Brain microvascular endothelial cell (primary cell): ENCODE measurements at regions not wholly inside any gene's neighbourhood (a gene's known extent, or its start where the extent isn't known, plus 50 kb on each side); places are given as distances from the start of the nearest gene placed in this dataset.

Source experiments
- DNase-seq: peaks from one replicate; pipeline ENCODE4 v3.0.0-alpha.2; 2020
- H3K27ac ChIP-seq: fragments of 250-450 bp; sonication (Bioruptor Pico); 2 replicates; pipeline ENCODE4 v1.5.1; 2020; ENCODE audit warnings: mild to moderate bottlenecking, moderate library complexity
- H3K27me3 ChIP-seq: fragments of 250-450 bp; sonication (Bioruptor Pico); replicated peaks from 2 replicates; pipeline ENCODE4 v1.5.1; 2020; ENCODE audit warnings: mild to moderate bottlenecking
- H3K36me3 ChIP-seq: fragments of 250-450 bp; sonication (Bioruptor Pico); replicated peaks from 2 replicates; pipeline ENCODE4 v1.5.1; 2020; ENCODE audit warnings: mild to moderate bottlenecking
- H3K4me3 ChIP-seq: 2 replicates; pipeline ENCODE4 v1.5.1; 2011; ENCODE audit warnings: low read depth, mild to moderate bottlenecking, control low read depth, low read length, moderate library complexity
- in situ Hi-C: cut with HindIII; loops from 2 replicates; pipeline ENCODE4 v1.10.0; 2017; ENCODE audit warnings: low sequenced_read_pairs, low pct_ligation_motif_present
- TF ChIP-seq, protein P1 (sequence below): IDR thresholded peaks from 2 replicates; pipeline ENCODE4 v1.5.1; 2011; ENCODE audit warnings: low read depth, mild to moderate bottlenecking, moderate library complexity, low read length, control low read depth, inconsistent platforms; ENCODE audit errors: missing control alignments

DNA sequence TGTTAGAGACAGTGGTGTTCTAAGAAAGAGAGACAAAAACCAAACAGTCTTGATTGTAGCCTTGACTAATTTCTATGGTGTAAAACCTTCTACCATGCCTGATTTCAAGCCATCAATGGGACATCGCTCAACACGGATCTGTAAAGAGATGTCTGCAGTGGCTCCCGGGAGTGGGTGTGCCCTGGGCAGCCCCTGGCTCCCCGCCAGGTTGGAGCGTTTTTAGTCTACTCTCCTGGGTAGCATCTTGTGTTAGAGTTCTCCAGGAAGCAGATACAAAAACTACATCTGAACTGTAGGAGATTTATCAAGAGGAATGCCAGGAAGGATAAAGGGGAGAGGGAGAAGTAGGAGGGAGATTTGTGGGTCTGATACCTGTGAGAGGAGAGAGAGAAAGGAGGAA lies 1212.9 kb downstream of the BCL11B start:
- TF ChIP-seq, protein P1, sequence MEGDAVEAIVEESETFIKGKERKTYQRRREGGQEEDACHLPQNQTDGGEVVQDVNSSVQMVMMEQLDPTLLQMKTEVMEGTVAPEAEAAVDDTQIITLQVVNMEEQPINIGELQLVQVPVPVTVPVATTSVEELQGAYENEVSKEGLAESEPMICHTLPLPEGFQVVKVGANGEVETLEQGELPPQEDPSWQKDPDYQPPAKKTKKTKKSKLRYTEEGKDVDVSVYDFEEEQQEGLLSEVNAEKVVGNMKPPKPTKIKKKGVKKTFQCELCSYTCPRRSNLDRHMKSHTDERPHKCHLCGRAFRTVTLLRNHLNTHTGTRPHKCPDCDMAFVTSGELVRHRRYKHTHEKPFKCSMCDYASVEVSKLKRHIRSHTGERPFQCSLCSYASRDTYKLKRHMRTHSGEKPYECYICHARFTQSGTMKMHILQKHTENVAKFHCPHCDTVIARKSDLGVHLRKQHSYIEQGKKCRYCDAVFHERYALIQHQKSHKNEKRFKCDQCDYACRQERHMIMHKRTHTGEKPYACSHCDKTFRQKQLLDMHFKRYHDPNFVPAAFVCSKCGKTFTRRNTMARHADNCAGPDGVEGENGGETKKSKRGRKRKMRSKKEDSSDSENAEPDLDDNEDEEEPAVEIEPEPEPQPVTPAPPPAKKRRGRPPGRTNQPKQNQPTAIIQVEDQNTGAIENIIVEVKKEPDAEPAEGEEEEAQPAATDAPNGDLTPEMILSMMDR, result no peak
- Histone ChIP-seq H3K27ac (no peak overlapping the region), H3K27me3 (no peaks in the 10 kb centered on the region), H3K4me3 (no peak overlapping the region), H3K36me3 (no peaks in the 10 kb centered on the region)
- DNase-seq, result no peak
- in situ Hi-C loops, result no loop called here

DNA sequence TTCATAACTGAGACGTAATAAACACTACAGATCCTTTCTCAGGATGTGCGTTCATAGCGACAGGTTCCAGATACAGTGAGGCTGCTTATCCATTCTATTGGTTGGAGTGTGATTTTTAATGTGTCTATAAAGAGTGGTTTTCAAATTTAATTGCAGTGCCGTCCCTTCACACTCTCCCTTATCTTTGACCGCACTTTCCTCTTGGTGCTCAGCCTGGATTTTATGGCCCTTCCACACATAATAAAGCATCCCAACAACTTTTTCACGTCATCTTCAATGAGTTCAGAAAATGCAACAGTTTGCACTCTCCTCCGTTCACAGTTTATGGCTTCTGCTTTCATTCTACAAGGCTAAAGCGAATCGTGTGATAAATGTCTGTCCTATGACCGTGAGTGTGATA lies 1209.9 kb downstream of the BCL11B start:
- no peak overlapping the region for H3K27ac ChIP-seq
- DNase-seq, result no peak
- TF ChIP-seq, protein P1, result no peak
- no peaks in the 10 kb centered on the region for H3K36me3 ChIP-seq
- in situ Hi-C loops, result no loop called here
- H3K27me3 ChIP-seq, result no peaks in the 10 kb centered on the region
- no peak overlapping the region for H3K4me3 ChIP-seq

DNA sequence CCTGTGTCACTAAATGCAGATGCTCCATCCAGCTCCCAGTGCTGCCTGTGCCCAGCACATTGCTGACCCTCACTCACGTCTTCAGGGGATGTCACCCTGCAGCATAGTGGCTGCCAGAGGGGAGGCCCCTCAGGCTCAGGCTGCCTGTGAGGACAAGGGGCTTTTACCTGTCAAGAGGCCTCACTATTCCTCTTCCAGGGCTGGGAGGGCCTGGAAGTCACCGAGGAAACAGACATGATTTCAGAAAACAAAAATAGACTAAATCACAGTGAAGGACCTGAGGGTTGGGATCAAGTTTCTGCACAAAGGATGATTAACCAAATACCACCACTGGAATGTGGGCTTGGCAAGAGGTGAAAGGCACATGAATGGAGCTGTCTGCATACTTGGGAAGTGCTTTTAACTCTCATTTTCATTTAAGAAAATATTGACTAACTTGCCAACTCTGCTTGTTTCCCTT lies 1202.3 kb downstream of the BCL11B start:
- Histone ChIP-seq H3K36me3 (no peaks in the 10 kb centered on the region), H3K4me3 (no peak overlapping the region), H3K27ac (no peak overlapping the region), H3K27me3 (no peaks in the 10 kb centered on the region)
- TF ChIP-seq, protein P1, result no peak
- in situ Hi-C loops, result no loop called here
- DNase-seq, result peak; percentile 23

DNA sequence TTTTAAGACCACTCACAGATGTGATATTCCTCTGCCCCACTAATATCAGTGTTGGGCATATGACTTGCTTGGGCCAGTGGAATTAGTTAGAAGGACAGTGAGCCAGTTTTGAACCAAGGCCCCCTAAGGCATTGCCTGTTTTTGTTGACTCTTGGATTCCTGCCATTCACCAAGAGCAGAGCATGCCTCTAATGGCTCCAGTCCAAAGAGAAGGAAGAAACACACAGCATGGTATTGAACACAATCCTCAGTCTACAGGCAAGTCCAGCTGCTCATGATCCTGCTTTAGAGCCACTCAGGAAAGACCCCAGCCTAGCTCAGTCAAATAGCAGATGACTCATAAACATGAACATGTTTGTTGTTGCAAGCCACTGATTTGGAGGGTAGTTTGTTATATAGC lies 1201.5 kb downstream of the BCL11B start:
- no peak overlapping the region for H3K27ac ChIP-seq
- TF ChIP-seq, protein P1, result no peak
- no peak for DNase-seq
- no peaks in the 10 kb centered on the region for H3K36me3 ChIP-seq
- no peaks in the 10 kb centered on the region for H3K27me3 ChIP-seq
- H3K4me3 ChIP-seq, result no peak overlapping the region
- in situ Hi-C loops, result no loop called here

DNA sequence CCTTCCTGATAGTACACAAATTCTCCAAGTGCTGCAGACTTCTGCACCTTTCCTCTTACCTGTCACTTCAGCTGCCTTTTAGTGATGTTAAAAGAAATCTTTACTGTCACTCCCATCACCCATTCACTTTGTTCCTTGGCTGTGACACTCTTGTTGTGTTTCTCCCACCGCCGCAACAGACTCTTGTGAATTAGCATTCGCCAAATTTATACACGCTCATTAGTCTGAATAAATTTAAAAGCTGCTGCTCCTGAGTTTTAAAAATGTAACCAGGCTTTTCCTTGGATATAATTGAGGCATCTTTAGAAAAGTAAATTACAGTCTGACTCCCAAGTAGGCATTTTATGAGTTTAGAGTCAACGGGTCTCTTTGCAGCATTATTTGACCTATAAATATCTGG lies 1197.9 kb downstream of the BCL11B start:
- Histone ChIP-seq H3K27ac (no peak overlapping the region), H3K36me3 (no peaks in the 10 kb centered on the region), H3K27me3 (no peaks in the 10 kb centered on the region), H3K4me3 (no peak overlapping the region)
- in situ Hi-C loops, result no loop called here
- DNase-seq, result no peak
- TF ChIP-seq, protein P1, result no peak

DNA sequence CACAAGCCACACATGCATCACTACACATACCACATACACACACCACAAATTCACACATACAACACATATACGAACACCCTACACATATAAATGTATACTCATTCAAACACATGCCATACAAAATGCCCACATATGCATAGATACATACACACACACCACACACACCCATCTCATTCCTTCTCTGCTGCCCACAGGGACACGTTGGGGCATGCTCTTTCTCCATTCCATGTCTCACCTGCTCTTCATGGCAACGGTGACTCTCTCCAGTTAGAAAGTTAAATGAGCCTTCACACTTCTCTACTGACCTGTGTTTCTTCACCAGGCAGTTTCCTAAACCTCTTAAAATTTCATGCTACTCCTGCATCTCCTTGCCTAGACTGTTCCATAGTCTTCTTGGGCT lies 1194.8 kb downstream of the BCL11B start:
- in situ Hi-C loops, result no loop called here
- no peak overlapping the region for H3K27ac ChIP-seq
- no peak for DNase-seq
- no peak overlapping the region for H3K4me3 ChIP-seq
- no peaks in the 10 kb centered on the region for H3K27me3 ChIP-seq
- TF ChIP-seq, protein P1, result no peak
- no peaks in the 10 kb centered on the region for H3K36me3 ChIP-seq
